Activated CD8-positive, alpha-beta T cell treated with anti-CD3 and anti-CD28 coated beads, Interleukin-2, amount 10 ng/mL, durations not matched to agents 7 days and 5 days (primary cell): ENCODE measurements at regions not wholly inside any gene's neighbourhood (a gene's known extent, or its start where the extent isn't known, plus 50 kb on each side); places are given as distances from the start of the nearest gene placed in this dataset.

Experiments
- ATAC-seq: fragments of 150-1000 bp; cut with Tn5 transposase; one replicate; pipeline ENCODE4 v1.10.0; 2021; ENCODE audit warnings: moderate library complexity
- CTCF ChIA-PET: fragments of 350-600 bp; sonication (Branson Sonifier 250); formaldehyde crosslinking; loops from one replicate; lab custom pipeline; 2021; ENCODE audit warnings: antibody characterized with exemption; lab: Charles Lee
- POLR2A ChIA-PET: fragments of 350-600 bp; sonication (Branson Sonifier 250); formaldehyde crosslinking; loops from one replicate; lab custom pipeline; 2021; ENCODE audit warnings: antibody characterized with exemption; lab: Charles Lee
- DNase-seq: peaks from one replicate; pipeline ENCODE4 v3.0.0-alpha.2; 2020
- H3K27ac Mint-ChIP-seq: one replicate; pipeline ENCODE4 v1.8.0; 2021; ENCODE audit warnings: mild to moderate bottlenecking, mixed read lengths
- H3K27me3 Mint-ChIP-seq: one replicate; pipeline ENCODE4 v1.8.0; 2021; ENCODE audit warnings: low read depth, mixed read lengths
- H3K36me3 Mint-ChIP-seq: one replicate; pipeline ENCODE4 v1.8.0; 2021; ENCODE audit warnings: low read depth, mixed read lengths
- H3K4me1 Mint-ChIP-seq: one replicate; pipeline ENCODE4 v1.8.0; 2021; ENCODE audit warnings: low read depth, mixed read lengths
- H3K4me3 Mint-ChIP-seq: one replicate; pipeline ENCODE4 v1.8.0; 2021; ENCODE audit warnings: mild to moderate bottlenecking, mixed read lengths
- H3K9me3 Mint-ChIP-seq: one replicate; pipeline ENCODE4 v1.8.0; 2022; ENCODE audit warnings: mixed read lengths; ENCODE audit not compliant: insufficient read depth

DNA sequence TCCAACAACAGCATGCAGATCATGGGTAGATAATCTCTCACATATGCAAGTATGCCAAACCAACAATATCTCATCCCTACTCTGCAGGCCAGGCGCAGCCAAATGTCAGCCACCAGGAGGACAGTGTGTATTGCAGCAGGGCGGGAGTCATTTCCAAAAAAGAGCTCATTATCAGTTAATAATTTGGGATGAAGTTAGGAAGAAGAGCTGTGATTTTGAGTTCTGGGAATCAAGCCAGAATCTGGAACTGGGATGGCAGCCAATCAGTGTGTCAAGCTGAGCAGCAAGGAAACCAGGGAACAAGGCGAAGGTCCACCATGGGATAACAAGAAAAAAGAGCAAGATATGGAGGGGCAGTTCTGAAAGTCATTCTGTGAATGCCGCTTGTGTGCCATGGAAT lies 88.2 kb upstream of the CAMK2D start:
- Mint-ChIP-seq H3K36me3 (no peaks in the 10 kb centered on the region), H3K4me3 (no peak overlapping the region), H3K4me1 (no peaks in the 10 kb centered on the region), H3K9me3 (no peaks in the 10 kb centered on the region), H3K27me3 (no peaks in the 10 kb centered on the region), H3K27ac (no peak overlapping the region)
- POLR2A ChIA-PET = no interaction called here
- DNase-seq (no peak), ATAC-seq (no peak)
- CTCF ChIA-PET = no interaction called here

DNA sequence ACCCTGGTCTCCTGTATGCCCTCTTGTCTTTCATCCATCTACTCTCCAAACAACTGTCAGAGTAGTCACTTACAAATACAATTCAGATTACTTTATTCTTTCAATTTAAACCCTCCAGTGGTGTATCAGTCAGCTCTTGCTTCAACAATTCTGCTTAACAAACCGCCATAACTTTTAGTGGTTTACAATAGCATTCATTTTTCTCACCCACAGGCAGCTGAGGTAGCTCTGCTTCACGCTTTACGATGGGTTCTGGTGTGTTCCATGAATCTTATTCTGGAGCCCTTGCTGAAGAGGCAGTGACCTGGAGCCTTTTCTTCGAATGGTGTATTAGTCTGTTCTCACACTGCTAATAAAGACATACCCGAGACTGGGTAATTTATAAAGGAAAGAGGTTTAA lies 86.2 kb upstream of the CAMK2D start:
- POLR2A ChIA-PET = no interaction called here
- Mint-ChIP-seq H3K4me3 (no peak overlapping the region), H3K4me1 (no peaks in the 10 kb centered on the region), H3K27ac (no peak overlapping the region), H3K36me3 (no peaks in the 10 kb centered on the region), H3K9me3 (no peaks in the 10 kb centered on the region), H3K27me3 (no peaks in the 10 kb centered on the region)
- CTCF ChIA-PET = no interaction called here
- DNase-seq = no peak
- ATAC-seq = no peak

DNA sequence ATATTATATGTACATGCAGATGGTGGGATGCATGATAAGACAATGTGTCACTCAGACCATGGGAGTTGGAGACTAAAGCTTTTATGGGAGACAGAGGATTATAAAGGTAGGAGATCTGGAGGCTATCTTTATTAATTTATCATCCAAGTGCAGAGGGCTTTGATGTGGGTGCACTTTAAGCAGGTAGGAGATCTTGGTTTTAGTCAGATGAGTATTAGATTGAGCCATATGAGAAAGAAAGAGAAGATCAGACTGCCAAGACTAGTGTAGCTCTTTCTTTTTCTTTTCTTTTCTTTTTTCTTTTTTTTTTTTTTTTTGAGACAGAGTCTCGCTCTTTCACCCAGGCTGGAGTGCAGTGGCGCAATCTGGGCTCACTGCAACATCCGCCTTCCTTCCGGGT lies 84.9 kb upstream of the CAMK2D start:
- POLR2A ChIA-PET = no interaction called here
- Mint-ChIP-seq H3K9me3 (no peaks in the 10 kb centered on the region), H3K27me3 (no peaks in the 10 kb centered on the region), H3K4me3 (no peak overlapping the region), H3K4me1 (no peaks in the 10 kb centered on the region), H3K36me3 (no peaks in the 10 kb centered on the region), H3K27ac (no peak overlapping the region)
- no peak for ATAC-seq
- DNase-seq = no peak
- CTCF ChIA-PET = no interaction called here

DNA sequence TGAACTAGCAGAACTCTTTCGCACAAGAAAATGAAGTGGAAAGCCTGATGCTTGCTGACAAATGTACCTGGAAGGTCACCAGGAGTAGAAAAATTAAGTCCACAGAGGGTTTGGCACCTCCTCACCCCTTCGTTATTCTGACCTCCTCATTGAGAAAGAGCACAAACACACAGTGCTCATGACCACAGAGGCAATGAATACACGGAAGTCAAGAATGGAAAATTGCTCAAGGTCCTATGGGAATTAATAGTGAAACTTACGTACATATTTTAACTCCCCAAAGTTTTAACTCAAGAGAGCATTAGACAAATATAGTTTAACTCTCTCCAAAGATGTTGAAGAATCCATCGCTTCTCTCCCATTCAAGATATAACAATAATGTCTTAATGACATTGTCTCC lies 83.6 kb upstream of the CAMK2D start:
- DNase-seq (no peak), ATAC-seq (no peak)
- ChIA-PET POLR2A (no interaction called here), CTCF (no interaction called here)
- H3K4me3 Mint-ChIP-seq = no peak overlapping the region
- no peaks in the 10 kb centered on the region for H3K27me3 Mint-ChIP-seq
- H3K27ac Mint-ChIP-seq = no peak overlapping the region
- H3K9me3 Mint-ChIP-seq = no peaks in the 10 kb centered on the region
- no peaks in the 10 kb centered on the region for H3K4me1 Mint-ChIP-seq
- no peaks in the 10 kb centered on the region for H3K36me3 Mint-ChIP-seq

DNA sequence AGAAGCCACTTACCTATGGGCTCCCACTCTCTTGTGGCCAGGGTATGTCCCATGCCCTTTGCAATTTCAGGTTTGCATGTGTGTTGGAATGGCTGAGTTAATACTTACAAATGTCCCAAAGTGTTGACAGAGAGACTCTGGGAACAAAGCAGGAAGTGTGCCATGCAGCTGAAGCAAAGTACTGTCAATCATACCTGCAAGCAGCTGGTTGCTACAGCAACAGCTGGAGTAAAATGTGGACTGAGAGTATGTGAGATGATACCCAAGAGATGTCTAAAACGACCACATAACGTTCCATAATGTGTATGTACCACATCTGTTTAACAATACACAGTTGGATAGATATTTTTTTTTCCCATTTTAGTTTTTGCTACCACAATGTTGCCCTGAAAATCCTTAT lies 82.8 kb upstream of the CAMK2D start:
- no peak for DNase-seq
- POLR2A ChIA-PET = no interaction called here
- H3K27ac Mint-ChIP-seq = no peak overlapping the region
- no peaks in the 10 kb centered on the region for H3K9me3 Mint-ChIP-seq
- H3K4me3 Mint-ChIP-seq = no peak overlapping the region
- ATAC-seq = no peak
- no peaks in the 10 kb centered on the region for H3K4me1 Mint-ChIP-seq
- H3K36me3 Mint-ChIP-seq = no peaks in the 10 kb centered on the region
- CTCF ChIA-PET = no interaction called here
- H3K27me3 Mint-ChIP-seq = no peaks in the 10 kb centered on the region

DNA sequence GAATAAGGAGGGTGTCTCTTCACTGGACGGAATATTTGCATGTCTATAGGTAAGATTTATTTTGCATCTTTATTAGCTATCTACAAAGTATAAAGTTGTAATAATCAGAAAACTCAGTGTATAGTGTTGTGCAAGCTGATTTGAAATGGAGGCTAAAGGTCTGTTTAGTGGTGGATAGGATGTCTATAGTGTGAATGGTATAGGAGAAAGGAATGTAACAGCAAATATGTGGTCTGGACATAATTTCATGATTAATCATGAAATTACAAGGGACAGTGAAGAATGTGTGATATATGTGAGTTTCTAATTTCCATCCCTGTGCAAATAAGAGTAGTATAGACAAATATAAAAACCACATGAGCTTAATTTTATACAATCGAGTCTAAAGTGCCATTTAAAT lies 79.3 kb upstream of the CAMK2D start:
- H3K4me1 Mint-ChIP-seq = no peaks in the 10 kb centered on the region
- H3K36me3 Mint-ChIP-seq = no peaks in the 10 kb centered on the region
- H3K27ac Mint-ChIP-seq = no peak overlapping the region
- no peaks in the 10 kb centered on the region for H3K9me3 Mint-ChIP-seq
- POLR2A ChIA-PET = no interaction called here
- H3K4me3 Mint-ChIP-seq = no peak overlapping the region
- no peak for DNase-seq
- no peak for ATAC-seq
- CTCF ChIA-PET = interaction anchor here (0.6 kb wide), 1 partner anchor 88 kb away, joined by 4 read pairs; no protein-coding TSS in a partner anchor
- H3K27me3 Mint-ChIP-seq = no peaks in the 10 kb centered on the region

DNA sequence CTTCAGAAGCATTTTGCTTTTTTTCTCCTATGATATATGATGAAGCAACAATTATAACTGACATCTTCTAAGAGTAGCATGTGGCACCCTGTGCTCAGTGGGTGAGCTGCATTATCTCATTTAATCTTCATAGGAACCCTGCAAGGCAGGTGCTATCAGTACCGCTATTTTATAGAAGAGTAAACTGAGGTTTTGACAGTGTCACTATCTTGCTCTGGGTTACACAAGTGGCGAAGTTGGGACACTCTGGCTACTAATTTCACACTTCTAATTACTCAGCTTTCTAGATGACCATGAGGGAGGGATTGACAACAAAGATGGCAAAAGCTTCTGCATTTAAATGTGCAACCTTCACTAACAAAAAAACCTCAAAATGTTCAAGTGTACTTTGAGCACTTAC lies 76.9 kb upstream of the CAMK2D start:
- H3K4me1 Mint-ChIP-seq = no peaks in the 10 kb centered on the region
- no peak overlapping the region for H3K27ac Mint-ChIP-seq
- no peak overlapping the region for H3K4me3 Mint-ChIP-seq
- no peaks in the 10 kb centered on the region for H3K27me3 Mint-ChIP-seq
- ATAC-seq = no peak
- ChIA-PET CTCF (interaction anchor here (1.3 to 1.5 kb wide), 2 partner anchors 8 to 17 kb away, joined by 3 read pairs; no protein-coding TSS in a partner anchor), POLR2A (no interaction called here)
- DNase-seq = no peak
- H3K9me3 Mint-ChIP-seq = no peaks in the 10 kb centered on the region
- H3K36me3 Mint-ChIP-seq = no peaks in the 10 kb centered on the region

DNA sequence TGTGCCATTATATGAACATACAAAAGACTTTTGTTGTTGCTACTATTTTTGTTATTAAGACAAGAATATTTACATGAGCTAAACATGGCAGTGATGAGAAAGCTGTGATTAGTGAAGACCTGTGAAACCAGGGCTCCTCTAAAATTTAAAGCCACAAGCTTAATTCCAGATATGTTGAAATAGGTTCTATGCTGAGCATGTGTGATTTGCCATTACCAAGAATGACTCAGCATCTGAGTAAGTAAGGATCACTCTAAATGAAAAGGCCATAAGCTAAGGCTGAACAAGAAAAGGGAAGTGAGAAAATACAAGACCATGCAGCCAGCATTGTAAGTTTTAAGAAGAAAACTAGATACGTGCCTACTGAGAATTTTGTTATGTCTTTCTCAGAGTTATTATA lies 75.9 kb upstream of the CAMK2D start:
- Mint-ChIP-seq H3K27ac (no peak overlapping the region), H3K36me3 (no peaks in the 10 kb centered on the region), H3K4me3 (no peak overlapping the region), H3K4me1 (no peaks in the 10 kb centered on the region), H3K27me3 (no peaks in the 10 kb centered on the region), H3K9me3 (no peaks in the 10 kb centered on the region)
- DNase-seq = no peak
- CTCF ChIA-PET = interaction anchor here (1.2 to 1.6 kb wide), 3 partner anchors 11 to 37 kb away, joined by 3 to 4 read pairs (median 4); no protein-coding TSS in a partner anchor
- POLR2A ChIA-PET = no interaction called here
- no peak for ATAC-seq

DNA sequence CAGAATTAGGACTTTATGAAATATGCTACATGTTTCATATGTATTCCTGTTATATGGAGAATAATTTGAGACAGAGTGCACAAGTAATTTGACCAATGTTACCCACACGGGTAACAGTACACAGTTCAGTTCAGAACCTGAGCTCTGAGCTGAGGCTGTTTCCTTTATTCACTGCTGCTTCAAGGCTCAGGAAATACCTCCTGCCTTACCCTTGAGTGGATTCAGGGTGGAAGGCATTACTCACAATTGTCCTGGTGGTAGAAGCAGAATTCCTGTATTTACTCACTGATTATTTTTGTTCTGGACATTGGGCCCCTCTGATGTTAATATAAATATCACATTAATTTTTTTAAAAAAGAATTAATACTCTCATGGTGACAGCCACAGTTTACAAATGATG lies 73.5 kb upstream of the CAMK2D start:
- no peak for ATAC-seq
- no peaks in the 10 kb centered on the region for H3K36me3 Mint-ChIP-seq
- no peak for DNase-seq
- H3K9me3 Mint-ChIP-seq = no peaks in the 10 kb centered on the region
- ChIA-PET POLR2A (no interaction called here), CTCF (no interaction called here)
- no peaks in the 10 kb centered on the region for H3K4me1 Mint-ChIP-seq
- no peak overlapping the region for H3K4me3 Mint-ChIP-seq
- H3K27me3 Mint-ChIP-seq = no peaks in the 10 kb centered on the region
- no peak overlapping the region for H3K27ac Mint-ChIP-seq

DNA sequence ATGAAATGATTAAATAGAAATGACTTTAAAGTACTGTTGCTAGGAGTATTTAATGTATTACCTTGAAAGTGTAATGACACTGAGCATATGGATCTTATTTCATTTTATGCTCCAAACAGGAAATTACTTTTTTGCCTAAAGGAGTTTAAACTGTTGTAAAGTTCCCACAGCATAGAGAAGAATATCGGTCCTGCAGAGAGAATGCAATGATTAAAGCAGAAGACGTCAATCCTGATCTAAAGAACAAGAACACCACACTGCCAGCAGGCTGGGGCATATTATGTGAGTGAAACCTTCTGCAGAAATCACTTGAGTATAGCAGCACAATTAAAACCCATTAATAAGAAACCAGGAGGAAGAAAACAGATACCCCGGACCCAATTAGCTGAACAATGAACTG lies 72.8 kb upstream of the CAMK2D start:
- Mint-ChIP-seq H3K4me1 (no peaks in the 10 kb centered on the region), H3K9me3 (no peaks in the 10 kb centered on the region), H3K36me3 (no peaks in the 10 kb centered on the region), H3K27me3 (no peaks in the 10 kb centered on the region), H3K4me3 (no peak overlapping the region), H3K27ac (no peak overlapping the region)
- ATAC-seq = no peak
- DNase-seq = no peak
- ChIA-PET POLR2A (no interaction called here), CTCF (no interaction called here)

DNA sequence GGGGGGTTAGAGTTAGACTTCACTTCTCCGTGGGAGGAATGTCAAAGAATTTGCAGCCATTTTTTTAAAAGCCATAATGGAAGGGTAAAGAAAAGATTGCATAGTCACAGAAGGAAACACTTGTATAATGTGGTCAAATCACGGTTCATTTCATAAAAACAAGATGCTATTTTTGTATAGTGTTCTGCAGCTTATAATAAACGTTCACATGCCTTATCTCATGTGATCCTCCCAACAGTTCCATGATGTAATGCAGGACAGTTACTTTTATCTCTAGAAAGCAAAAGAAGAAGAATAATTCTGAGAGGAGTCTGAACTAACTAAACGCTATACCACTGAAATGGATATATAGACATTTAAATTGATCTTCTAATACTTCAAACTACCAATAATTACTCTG lies 71.3 kb upstream of the CAMK2D start:
- H3K9me3 Mint-ChIP-seq = no peaks in the 10 kb centered on the region
- ATAC-seq = no peak
- no peaks in the 10 kb centered on the region for H3K27me3 Mint-ChIP-seq
- H3K27ac Mint-ChIP-seq = no peak overlapping the region
- DNase-seq = no peak
- POLR2A ChIA-PET = no interaction called here
- CTCF ChIA-PET = no interaction called here
- H3K36me3 Mint-ChIP-seq = no peaks in the 10 kb centered on the region
- no peaks in the 10 kb centered on the region for H3K4me1 Mint-ChIP-seq
- H3K4me3 Mint-ChIP-seq = no peak overlapping the region

DNA sequence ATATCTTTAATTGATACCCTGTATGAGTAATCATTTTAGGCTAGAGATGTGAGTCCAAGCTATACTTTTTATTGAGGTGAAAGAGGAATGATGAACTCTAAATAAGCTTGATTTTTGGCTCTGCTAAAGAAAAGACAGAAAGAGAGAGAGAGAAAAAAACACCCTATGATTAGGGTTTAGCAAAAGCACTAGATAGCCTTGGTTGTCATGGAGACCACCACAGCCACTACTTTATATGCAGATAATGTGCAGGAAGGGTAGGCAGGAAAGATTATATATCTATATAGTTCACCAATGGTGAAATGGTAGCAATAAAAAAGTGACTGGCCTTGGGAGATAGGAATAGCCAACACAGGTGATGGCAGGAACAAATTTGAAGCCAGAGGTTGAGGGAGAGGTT lies 69.9 kb upstream of the CAMK2D start:
- CTCF ChIA-PET = no interaction called here
- Mint-ChIP-seq H3K4me3 (no peak overlapping the region), H3K9me3 (no peaks in the 10 kb centered on the region), H3K27me3 (no peaks in the 10 kb centered on the region), H3K4me1 (no peaks in the 10 kb centered on the region), H3K27ac (no peak overlapping the region), H3K36me3 (no peaks in the 10 kb centered on the region)
- ATAC-seq = no peak
- DNase-seq = no peak
- POLR2A ChIA-PET = no interaction called here

DNA sequence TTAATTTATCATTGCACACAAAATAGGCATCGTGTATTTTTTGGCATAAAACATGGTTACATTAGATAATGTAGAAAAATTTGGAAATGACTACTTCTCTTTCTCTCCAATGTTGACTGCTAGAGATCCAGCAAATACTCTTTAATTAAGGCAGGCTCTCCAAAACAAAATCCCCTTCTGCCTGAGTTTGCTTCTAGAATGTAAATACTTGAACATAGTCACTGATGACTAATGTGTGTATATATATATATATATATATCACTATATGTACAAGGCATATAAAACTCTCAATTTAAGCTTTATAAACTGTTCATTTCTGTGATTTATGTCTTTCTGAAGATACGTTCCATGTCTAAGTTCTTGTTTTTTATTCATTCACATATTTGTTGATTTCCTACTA lies 67.2 kb upstream of the CAMK2D start:
- H3K36me3 Mint-ChIP-seq = no peaks in the 10 kb centered on the region
- no peaks in the 10 kb centered on the region for H3K27me3 Mint-ChIP-seq
- DNase-seq (no peak), ATAC-seq (no peak)
- peaks cover 25% of the 10 kb centered on the region for H3K4me1 Mint-ChIP-seq
- no peak overlapping the region for H3K4me3 Mint-ChIP-seq
- ChIA-PET POLR2A (no interaction called here), CTCF (no interaction called here)
- no peaks in the 10 kb centered on the region for H3K9me3 Mint-ChIP-seq
- H3K27ac Mint-ChIP-seq = no peak overlapping the region
